Transverse colon (tissue), 4 donors: ENCODE measurements at regions not wholly inside any gene's neighbourhood (a gene's known extent, or its start where the extent isn't known, plus 50 kb on each side); places are given as distances from the start of the nearest gene placed in this dataset.

Source experiments
- DNase-seq: peaks from one replicate; pipeline ENCODE4 v3.0.0-alpha.2; 2019
- H3K27ac ChIP-seq, 4 donors: fragments of 200-600 bp; sonication (generic); 2 replicates each; pipeline ENCODE4 v1.5.1; 2016 to 2018; ENCODE audit warnings: inconsistent platforms in 4 of 4
- H3K27me3 ChIP-seq: fragments of 200-600 bp; sonication (generic); 2 replicates; pipeline ENCODE4 v1.5.1; 2017; ENCODE audit warnings: inconsistent platforms
- H3K36me3 ChIP-seq, 4 donors: fragments of 200-600 bp; sonication (generic); 2 replicates each; pipeline ENCODE4 v1.5.1; 2017 to 2019; ENCODE audit warnings: inconsistent platforms in 4 of 4
- H3K4me1 ChIP-seq, 4 donors: fragments of 200-600 bp; sonication (generic); 2 replicates each; pipeline ENCODE4 v1.5.1; 2017 to 2020; ENCODE audit warnings: inconsistent platforms in 4 of 4
- H3K4me3 ChIP-seq, 4 donors: fragments of 200-600 bp; sonication (generic); 1 replicate in 1 of 4; 2 replicates in 3 of 4; pipeline versions ENCODE4 v1.5.1 to v1.6.1; 2017 to 2019; ENCODE audit warnings: inconsistent platforms in 4 of 4
- H3K9me3 ChIP-seq, 2 donors: fragments of 200-600 bp; sonication (generic); 2 replicates each; pipeline ENCODE4 v1.5.1; 2017 to 2019; ENCODE audit warnings: inconsistent platforms in 2 of 2
- EP300 ChIP-seq: sonication (generic); formaldehyde crosslinking; IDR thresholded peaks from one replicate; pipeline ENCODE4 v1.6.1; 2017; ENCODE audit warnings: antibody characterized with exemption, low read depth
- POLR2A ChIP-seq: fragments of 450-650 bp; IDR thresholded peaks from one replicate; pipeline ENCODE4 v1.6.1; 2016; ENCODE audit warnings: antibody characterized with exemption, mild to moderate bottlenecking, moderate library complexity
- POLR2AphosphoS5 ChIP-seq, 3 donors: sonication (generic); formaldehyde crosslinking; IDR thresholded peaks; one replicate each; pipeline ENCODE4 v1.6.1; 2016; ENCODE audit warnings: antibody characterized with exemption in 3 of 3
- WGBS, 2 donors: methylation state at CpG; one replicate each; pipeline ENCODE4 v1.1.5; 2018; ENCODE audit warnings: low coverage in 1 of 2; 5-methylcytosine and 5-hydroxymethylcytosine counted together
- in situ Hi-C, 4 donors: fragments of 200-750 bp; cut with MboI; loops; one replicate each; pipeline versions ENCODE4 v1.15.0 to v1.15.1; 2017; ENCODE audit warnings: low sequenced_read_pairs in 3 of 4, low pct_ligation_motif_present in 1 of 4, low pct_unique_long_range_greater_than_20kb in 1 of 4
- intact Hi-C: fragments of 100-400 bp; cut with DNase I; formaldehyde crosslinking; loops from one replicate; pipeline ENCODE4 v1.15.1; 2023; ENCODE audit warnings: low total_unique reads
- TF ChIP-seq, protein P1 (sequence below), 5 experiments: fragments of 200-600 bp in 3 of 5; fragments of 450-650 bp in 2 of 5; sonication (generic) in 3 of 5; IDR thresholded peaks; 1 replicate in 2 of 5; 2 replicates in 3 of 5; pipeline ENCODE4 v1.5.1; 2016 to 2017; ENCODE audit warnings: antibody characterized with exemption in 5 of 5, inconsistent platforms in 3 of 5, mild to moderate bottlenecking in 2 of 5, moderate library complexity in 1 of 5

DNA sequence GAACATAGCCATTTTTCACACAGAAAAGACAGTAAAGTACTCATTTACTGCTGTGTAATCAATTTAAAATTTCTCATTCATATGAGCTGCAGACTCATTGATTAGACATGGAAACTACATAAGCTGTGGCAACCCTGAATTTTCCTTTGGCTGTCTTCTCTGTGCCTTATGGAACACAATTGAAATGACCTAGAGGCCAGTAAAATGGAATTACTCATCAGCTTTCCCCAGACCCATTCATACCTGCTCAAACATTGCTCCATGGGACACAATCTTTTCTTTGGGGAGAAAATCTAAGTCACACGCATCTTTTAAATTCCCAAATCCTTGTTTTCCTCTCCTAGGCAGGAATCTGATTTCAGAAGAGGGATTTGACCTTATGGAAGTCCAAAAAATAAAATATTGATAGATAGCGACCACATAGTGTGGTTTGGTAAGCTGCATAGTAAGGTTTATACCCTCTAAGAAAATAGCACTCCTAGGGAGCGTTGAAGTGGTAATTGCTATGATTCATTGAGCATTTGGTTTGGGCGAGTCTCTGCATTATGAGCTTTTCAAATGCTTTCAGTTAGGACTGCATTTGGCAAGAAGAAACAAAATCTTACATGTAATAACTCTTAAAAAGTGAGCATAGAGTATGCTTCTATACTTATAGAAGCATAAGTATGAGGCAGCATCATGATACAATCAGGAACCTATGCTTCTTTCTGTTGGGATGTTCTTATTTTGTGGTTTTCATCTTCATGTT lies 243.4 kb upstream of the GADL1 start:
- in situ Hi-C loops (loop anchor here in 1 of 4 donors (25.0 kb wide), 1 partner anchor 1101 kb away; no protein-coding TSS in a partner anchor), intact Hi-C loops (no loop called here)
- no peak overlapping the region for H3K4me3 ChIP-seq
- H3K36me3 ChIP-seq = no peaks in the 10 kb centered on the region
- no peaks in the 10 kb centered on the region for H3K27me3 ChIP-seq
- 83 to 90% methylated on average over 2 to 4 of the region's 4 CpGs for WGBS, 2 donors
- TF ChIP-seq, protein P1, sequence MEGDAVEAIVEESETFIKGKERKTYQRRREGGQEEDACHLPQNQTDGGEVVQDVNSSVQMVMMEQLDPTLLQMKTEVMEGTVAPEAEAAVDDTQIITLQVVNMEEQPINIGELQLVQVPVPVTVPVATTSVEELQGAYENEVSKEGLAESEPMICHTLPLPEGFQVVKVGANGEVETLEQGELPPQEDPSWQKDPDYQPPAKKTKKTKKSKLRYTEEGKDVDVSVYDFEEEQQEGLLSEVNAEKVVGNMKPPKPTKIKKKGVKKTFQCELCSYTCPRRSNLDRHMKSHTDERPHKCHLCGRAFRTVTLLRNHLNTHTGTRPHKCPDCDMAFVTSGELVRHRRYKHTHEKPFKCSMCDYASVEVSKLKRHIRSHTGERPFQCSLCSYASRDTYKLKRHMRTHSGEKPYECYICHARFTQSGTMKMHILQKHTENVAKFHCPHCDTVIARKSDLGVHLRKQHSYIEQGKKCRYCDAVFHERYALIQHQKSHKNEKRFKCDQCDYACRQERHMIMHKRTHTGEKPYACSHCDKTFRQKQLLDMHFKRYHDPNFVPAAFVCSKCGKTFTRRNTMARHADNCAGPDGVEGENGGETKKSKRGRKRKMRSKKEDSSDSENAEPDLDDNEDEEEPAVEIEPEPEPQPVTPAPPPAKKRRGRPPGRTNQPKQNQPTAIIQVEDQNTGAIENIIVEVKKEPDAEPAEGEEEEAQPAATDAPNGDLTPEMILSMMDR (IDR thresholded peaks at IDR 0.05) = no peak
- TF ChIP-seq EP300 (no peak), POLR2A (no peak), POLR2AphosphoS5 (IDR thresholded peaks at IDR 0.05) (no peak)
- DNase-seq = no peak
- H3K27ac ChIP-seq = no peak overlapping the region
- no peaks in the 10 kb centered on the region for H3K4me1 ChIP-seq
- no peaks in the 10 kb centered on the region for H3K9me3 ChIP-seq

DNA sequence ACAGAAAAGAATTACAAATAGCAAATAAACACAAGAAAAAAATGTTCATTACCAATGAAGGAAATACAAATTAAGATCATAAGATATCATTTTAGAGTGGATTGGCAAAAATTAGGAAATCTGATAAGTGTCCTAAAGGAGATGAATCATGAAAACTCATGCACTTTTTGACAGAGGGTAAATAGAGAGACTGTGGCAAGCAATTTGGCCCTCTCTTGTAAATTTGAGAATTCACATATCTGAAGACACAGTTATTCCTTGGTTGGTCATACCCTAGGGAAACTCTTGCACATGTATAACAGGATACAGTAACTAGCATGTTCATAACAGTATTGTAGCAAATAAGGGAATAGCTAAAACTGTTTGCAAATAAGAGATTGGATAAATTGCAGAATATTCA lies 246.0 kb upstream of the GADL1 start:
- Histone ChIP-seq H3K4me3 (no peak overlapping the region), H3K9me3 (no peaks in the 10 kb centered on the region), H3K4me1 (no peaks in the 10 kb centered on the region), H3K27me3 (no peaks in the 10 kb centered on the region), H3K27ac (no peak overlapping the region), H3K36me3 (no peaks in the 10 kb centered on the region)
- intact Hi-C loops = no loop called here
- in situ Hi-C loops = loop anchor here in 1 of 4 donors (25.0 kb wide), 1 partner anchor 1103 kb away; no protein-coding TSS in a partner anchor
- no peak for DNase-seq
- no peak for TF ChIP-seq POLR2AphosphoS5 (IDR thresholded peaks at IDR 0.05)
- TF ChIP-seq POLR2A = no peak
- TF ChIP-seq EP300 = no peak
- TF ChIP-seq, protein P1 (IDR thresholded peaks at IDR 0.05) = no peak

DNA sequence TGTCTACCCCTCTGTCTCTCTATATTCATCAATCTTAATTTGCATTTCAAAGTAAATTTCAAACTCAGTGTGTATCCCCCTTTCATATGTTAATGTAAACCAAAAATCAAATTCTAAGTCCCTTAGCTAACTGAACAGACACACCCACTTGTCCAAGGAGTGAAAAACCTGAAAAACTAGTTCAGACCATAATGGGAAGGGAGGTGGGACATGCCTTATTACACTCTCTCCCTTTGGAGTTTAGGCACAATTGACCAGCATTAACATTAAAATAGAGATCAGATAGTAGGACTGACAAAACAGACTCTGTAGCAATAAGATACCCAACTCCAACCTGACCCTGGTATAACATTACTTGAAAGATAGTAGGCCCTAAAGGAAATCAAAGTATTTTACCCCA lies 247.7 kb upstream of the GADL1 start:
- in situ Hi-C loops = loop anchor here in 1 of 4 donors (25.0 kb wide), 1 partner anchor 1105 kb away; no protein-coding TSS in a partner anchor
- intact Hi-C loops = no loop called here
- Histone ChIP-seq H3K27me3 (no peaks in the 10 kb centered on the region), H3K4me3 (no peak overlapping the region), H3K27ac (no peak overlapping the region), H3K4me1 (no peaks in the 10 kb centered on the region), H3K36me3 (no peaks in the 10 kb centered on the region), H3K9me3 (no peaks in the 10 kb centered on the region)
- no peak for TF ChIP-seq POLR2AphosphoS5 (IDR thresholded peaks at IDR 0.05)
- TF ChIP-seq, protein P1 (IDR thresholded peaks at IDR 0.05) = no peak
- no peak for TF ChIP-seq EP300
- no peak for DNase-seq

DNA sequence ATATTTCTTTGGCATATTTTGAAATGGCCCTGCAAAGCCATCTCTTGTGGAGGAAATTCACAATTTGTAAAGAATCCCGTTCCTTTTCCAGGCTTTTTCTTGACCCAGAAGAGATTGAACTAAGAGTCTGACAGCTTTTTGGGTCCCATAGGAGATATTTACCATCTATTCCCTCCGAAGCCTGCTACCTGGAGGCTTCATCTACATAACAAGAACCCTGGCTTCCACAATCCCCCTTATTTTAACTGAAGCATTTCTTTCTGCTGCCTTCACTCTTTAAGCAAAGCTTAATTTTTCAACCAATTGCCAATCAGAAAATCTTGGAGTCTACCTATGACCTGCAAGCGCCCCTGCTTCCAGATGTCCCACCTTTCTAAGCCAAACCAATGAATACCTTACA lies 248.1 kb upstream of the GADL1 start:
- TF ChIP-seq EP300 (no peak), POLR2A (no peak), POLR2AphosphoS5 (IDR thresholded peaks at IDR 0.05) (no peak)
- TF ChIP-seq, protein P1 (IDR thresholded peaks at IDR 0.05) = no peak
- intact Hi-C loops (no loop called here), in situ Hi-C loops (loop anchor here in 1 of 4 donors (25.0 kb wide), 1 partner anchor 1105 kb away; no protein-coding TSS in a partner anchor)
- Histone ChIP-seq H3K36me3 (no peaks in the 10 kb centered on the region), H3K4me3 (no peak overlapping the region), H3K4me1 (no peaks in the 10 kb centered on the region), H3K27me3 (no peaks in the 10 kb centered on the region), H3K27ac (no peak overlapping the region), H3K9me3 (peaks cover 1 to 4% of the 10 kb centered on the region in 2 donors)
- WGBS, 2 donors = 69 to 80% methylated on average over 3 of the region's 3 CpGs
- DNase-seq = no peak
